ENCODE measurements at regions not wholly inside any gene's neighbourhood (a gene's known extent, or its start where the extent isn't known, plus 50 kb on each side); places are given as distances from the start of the nearest gene placed in this dataset.

DNA sequence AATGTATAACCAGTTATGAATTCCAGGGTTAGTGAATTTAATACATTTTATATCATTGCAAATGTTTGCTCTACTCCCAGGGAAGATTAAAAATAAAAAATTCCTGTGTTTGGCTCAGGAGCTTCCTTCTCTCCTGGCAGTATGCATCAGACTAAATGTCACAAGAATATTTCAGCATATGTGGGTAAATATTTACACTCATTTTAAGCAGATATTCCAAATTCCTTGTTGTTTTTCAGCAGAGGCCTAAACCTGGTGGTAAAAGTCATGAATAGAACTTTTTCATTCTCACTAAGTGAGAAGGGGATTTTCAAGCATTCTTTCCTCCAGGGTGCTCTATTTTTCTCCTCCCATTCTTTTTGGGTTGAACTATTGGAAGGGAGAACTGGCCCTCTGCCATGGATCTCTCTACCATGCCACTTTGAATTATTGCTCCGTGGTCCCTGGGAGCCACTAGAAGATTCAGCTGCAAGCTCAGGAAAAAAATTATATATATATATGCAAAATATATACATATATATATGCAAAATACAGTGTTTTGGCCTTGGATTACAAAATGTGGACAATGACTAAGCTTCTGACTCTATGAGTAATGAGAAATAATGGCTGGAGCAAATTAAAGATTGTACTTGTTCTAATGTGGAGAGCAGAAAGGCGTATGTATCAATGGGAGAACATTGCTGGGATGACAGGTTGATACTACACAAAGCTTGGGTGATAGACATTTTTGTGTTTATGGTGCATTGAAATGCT lies 180.6 kb upstream of the PAPPA start:
- Mint-ChIP-seq H3K4me1 (no peaks in the 10 kb centered on the region), H3K36me3 (peaks cover 6% of the 10 kb centered on the region), H3K27ac (no peak overlapping the region), H3K4me3 (no peak overlapping the region), H3K9me3 (peaks cover 13% of the 10 kb centered on the region), H3K27me3 (ENCODE audit: low read depth) (no peaks in the 10 kb centered on the region; the same call in 1 of the 2 replicates)
- ATAC-seq (no peak), DNase-seq (ENCODE audit: low spot score) (no peak)
- ChIA-PET CTCF (no interaction called here), POLR2A (no interaction called here)
- TF ChIP-seq ZNF263 (CRISPR knock-in tag; IDR thresholded peaks at IDR 0.05; ENCODE audit: low read depth) (no peak), ELF4 (CRISPR knock-in tag; IDR thresholded peaks at IDR 0.05; ENCODE audit: low read depth) (no peak), CREB1 (CRISPR knock-in tag; IDR thresholded peaks at IDR 0.05) (no peak), ZBTB21 (CRISPR knock-in tag; IDR thresholded peaks at IDR 0.05; ENCODE audit: borderline replicate concordance) (no peak), JUN (CRISPR knock-in tag; IDR thresholded peaks at IDR 0.05) (no peak)
- TF ChIP-seq, protein P1, sequence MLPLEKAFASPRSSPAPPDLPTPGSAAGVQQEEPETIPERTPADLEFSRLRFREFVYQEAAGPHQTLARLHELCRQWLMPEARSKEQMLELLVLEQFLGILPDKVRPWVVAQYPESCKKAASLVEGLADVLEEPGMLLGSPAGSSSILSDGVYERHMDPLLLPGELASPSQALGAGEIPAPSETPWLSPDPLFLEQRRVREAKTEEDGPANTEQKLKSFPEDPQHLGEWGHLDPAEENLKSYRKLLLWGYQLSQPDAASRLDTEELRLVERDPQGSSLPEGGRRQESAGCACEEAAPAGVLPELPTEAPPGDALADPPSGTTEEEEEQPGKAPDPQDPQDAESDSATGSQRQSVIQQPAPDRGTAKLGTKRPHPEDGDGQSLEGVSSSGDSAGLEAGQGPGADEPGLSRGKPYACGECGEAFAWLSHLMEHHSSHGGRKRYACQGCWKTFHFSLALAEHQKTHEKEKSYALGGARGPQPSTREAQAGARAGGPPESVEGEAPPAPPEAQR (CRISPR knock-in tag; IDR thresholded peaks at IDR 0.05) = no peak
- TF ChIP-seq, protein P2, sequence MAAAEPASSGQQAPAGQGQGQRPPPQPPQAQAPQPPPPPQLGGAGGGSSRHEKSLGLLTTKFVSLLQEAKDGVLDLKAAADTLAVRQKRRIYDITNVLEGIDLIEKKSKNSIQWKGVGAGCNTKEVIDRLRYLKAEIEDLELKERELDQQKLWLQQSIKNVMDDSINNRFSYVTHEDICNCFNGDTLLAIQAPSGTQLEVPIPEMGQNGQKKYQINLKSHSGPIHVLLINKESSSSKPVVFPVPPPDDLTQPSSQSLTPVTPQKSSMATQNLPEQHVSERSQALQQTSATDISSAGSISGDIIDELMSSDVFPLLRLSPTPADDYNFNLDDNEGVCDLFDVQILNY (CRISPR knock-in tag; IDR thresholded peaks at IDR 0.05) = no peak
- TF ChIP-seq, protein P3, sequence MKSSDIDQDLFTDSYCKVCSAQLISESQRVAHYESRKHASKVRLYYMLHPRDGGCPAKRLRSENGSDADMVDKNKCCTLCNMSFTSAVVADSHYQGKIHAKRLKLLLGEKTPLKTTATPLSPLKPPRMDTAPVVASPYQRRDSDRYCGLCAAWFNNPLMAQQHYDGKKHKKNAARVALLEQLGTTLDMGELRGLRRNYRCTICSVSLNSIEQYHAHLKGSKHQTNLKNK (CRISPR knock-in tag; IDR thresholded peaks at IDR 0.05) = no peak

DNA sequence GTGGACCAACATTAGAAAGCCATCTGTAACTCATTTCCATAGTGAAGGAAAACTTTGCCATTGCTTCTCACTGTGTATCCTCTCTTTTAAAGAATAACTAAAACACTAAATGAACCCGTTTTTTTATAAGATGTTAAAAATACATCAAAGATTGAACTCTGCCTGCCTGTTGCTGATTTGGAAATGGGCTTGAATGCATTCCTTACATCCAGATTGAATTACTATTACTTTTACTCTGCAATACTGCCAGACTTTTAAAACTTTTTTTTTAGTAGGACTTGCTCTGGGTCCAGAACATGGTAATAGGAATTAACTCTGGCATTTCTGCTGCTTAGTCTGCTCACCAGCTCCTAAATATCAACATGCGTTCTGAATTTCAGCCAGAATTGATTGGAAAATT lies 176.8 kb upstream of the PAPPA start:
- CTCF ChIA-PET = interaction anchor here (0.6 kb wide), 1 partner anchor 24 kb away, joined by 3 read pairs; no protein-coding TSS in a partner anchor
- POLR2A ChIA-PET = no interaction called here

More for the DNA sequence above, 176.8 kb upstream of the PAPPA start:
- DNase-seq (ENCODE audit: low spot score) (no peak), ATAC-seq (no peak)
- Mint-ChIP-seq H3K4me1 (peaks cover 11% of the 10 kb centered on the region), H3K27ac (no peak overlapping the region), H3K9me3 (peaks cover 4% of the 10 kb centered on the region), H3K36me3 (no peaks in the 10 kb centered on the region), H3K27me3 (ENCODE audit: low read depth) (no peaks in the 10 kb centered on the region), H3K4me3 (no peak overlapping the region)
- TF ChIP-seq, protein P4, sequence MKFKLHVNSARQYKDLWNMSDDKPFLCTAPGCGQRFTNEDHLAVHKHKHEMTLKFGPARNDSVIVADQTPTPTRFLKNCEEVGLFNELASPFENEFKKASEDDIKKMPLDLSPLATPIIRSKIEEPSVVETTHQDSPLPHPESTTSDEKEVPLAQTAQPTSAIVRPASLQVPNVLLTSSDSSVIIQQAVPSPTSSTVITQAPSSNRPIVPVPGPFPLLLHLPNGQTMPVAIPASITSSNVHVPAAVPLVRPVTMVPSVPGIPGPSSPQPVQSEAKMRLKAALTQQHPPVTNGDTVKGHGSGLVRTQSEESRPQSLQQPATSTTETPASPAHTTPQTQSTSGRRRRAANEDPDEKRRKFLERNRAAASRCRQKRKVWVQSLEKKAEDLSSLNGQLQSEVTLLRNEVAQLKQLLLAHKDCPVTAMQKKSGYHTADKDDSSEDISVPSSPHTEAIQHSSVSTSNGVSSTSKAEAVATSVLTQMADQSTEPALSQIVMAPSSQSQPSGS (CRISPR knock-in tag; IDR thresholded peaks at IDR 0.05; ENCODE audit: borderline replicate concordance, low read depth) = no peak
- TF ChIP-seq SP1 (CRISPR knock-in tag; conservative IDR thresholded peaks at IDR 0.05) (no peak), ZBTB21 (CRISPR knock-in tag; IDR thresholded peaks at IDR 0.05; ENCODE audit: borderline replicate concordance) (no peak), ZNF121 (CRISPR knock-in tag; IDR thresholded peaks at IDR 0.05) (no peak), ZNF423 (CRISPR knock-in tag; IDR thresholded peaks at IDR 0.05) (no peak), ZNF317 (CRISPR knock-in tag; IDR thresholded peaks at IDR 0.05; ENCODE audit: borderline replicate concordance, low read depth) (no peak)
- TF ChIP-seq, protein P3 (CRISPR knock-in tag; IDR thresholded peaks at IDR 0.05) = no peak
- TF ChIP-seq, protein P5, sequence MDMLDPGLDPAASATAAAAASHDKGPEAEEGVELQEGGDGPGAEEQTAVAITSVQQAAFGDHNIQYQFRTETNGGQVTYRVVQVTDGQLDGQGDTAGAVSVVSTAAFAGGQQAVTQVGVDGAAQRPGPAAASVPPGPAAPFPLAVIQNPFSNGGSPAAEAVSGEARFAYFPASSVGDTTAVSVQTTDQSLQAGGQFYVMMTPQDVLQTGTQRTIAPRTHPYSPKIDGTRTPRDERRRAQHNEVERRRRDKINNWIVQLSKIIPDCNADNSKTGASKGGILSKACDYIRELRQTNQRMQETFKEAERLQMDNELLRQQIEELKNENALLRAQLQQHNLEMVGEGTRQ (CRISPR knock-in tag; IDR thresholded peaks at IDR 0.05) = no peak
- TF ChIP-seq, protein P6, sequence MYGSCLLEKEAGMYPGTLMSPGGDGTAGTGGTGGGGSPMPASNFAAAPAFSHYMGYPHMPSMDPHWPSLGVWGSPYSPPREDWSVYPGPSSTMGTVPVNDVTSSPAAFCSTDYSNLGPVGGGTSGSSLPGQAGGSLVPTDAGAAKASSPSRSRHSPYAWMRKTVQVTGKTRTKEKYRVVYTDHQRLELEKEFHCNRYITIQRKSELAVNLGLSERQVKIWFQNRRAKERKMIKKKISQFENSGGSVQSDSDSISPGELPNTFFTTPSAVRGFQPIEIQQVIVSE (CRISPR knock-in tag; IDR thresholded peaks at IDR 0.05; ENCODE audit: borderline replicate concordance) = no peak
- TF ChIP-seq, protein P7, sequence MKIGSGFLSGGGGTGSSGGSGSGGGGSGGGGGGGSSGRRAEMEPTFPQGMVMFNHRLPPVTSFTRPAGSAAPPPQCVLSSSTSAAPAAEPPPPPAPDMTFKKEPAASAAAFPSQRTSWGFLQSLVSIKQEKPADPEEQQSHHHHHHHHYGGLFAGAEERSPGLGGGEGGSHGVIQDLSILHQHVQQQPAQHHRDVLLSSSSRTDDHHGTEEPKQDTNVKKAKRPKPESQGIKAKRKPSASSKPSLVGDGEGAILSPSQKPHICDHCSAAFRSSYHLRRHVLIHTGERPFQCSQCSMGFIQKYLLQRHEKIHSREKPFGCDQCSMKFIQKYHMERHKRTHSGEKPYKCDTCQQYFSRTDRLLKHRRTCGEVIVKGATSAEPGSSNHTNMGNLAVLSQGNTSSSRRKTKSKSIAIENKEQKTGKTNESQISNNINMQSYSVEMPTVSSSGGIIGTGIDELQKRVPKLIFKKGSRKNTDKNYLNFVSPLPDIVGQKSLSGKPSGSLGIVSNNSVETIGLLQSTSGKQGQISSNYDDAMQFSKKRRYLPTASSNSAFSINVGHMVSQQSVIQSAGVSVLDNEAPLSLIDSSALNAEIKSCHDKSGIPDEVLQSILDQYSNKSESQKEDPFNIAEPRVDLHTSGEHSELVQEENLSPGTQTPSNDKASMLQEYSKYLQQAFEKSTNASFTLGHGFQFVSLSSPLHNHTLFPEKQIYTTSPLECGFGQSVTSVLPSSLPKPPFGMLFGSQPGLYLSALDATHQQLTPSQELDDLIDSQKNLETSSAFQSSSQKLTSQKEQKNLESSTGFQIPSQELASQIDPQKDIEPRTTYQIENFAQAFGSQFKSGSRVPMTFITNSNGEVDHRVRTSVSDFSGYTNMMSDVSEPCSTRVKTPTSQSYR (CRISPR knock-in tag; IDR thresholded peaks at IDR 0.05) = no peak
- TF ChIP-seq, protein P8, sequence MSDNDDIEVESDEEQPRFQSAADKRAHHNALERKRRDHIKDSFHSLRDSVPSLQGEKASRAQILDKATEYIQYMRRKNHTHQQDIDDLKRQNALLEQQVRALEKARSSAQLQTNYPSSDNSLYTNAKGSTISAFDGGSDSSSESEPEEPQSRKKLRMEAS (CRISPR knock-in tag; IDR thresholded peaks at IDR 0.05) = no peak
